HCT116 (cell line): ENCODE measurements at regions not wholly inside any gene's neighbourhood (a gene's known extent, or its start where the extent isn't known, plus 50 kb on each side); places are given as distances from the start of the nearest gene placed in this dataset.

Experiments
- ATAC-seq: fragments of 200-7000 bp; cut with Tn5 transposase; 2 replicates; pipeline ENCODE4 v1.9.1; 2020; ENCODE audit warnings: mild to moderate bottlenecking, moderate library complexity
- BruUV-seq: library from RNA; stranded (reverse); fragments of 400-500 nt; replicated peaks from 2 replicates; lab custom pipeline; 2021; lab: Mats Ljungman, UMichigan
- CTCF ChIA-PET: fragments of 300-600 bp; sonication (Branson Sonifier 250); formaldehyde crosslinking; loops from one replicate; lab custom pipeline; 2021; ENCODE audit warnings: antibody characterized with exemption; lab: Charles Lee
- POLR2A ChIA-PET: fragments of 300-600, 350-600 bp; sonication (Branson Sonifier 250); formaldehyde crosslinking; loops from one replicate; lab custom pipeline; 2021; ENCODE audit warnings: antibody characterized with exemption; lab: Charles Lee
- RAD21 ChIA-PET, 2 experiments: fragments of 300-600 bp; sonication (Branson Sonifier 250); formaldehyde crosslinking; loops; one replicate each; lab custom pipeline; 2023; ENCODE audit warnings: low total read pairs in 2 of 2; ENCODE audit not compliant: uncharacterized antibody in 2 of 2, unreplicated experiment in 2 of 2, low non-redundant PET in 1 of 2; lab: Charles Lee
- DNase-seq: peaks from one replicate; pipeline ENCODE4 v3.0.0-alpha.2; 2010; ENCODE audit warnings: low read depth, low spot score
- H2AFZ ChIP-seq: fragments of 200-600 bp; shearing (Covaris generic), sonication (generic); 2 replicates; pipeline ENCODE4 v1.6.1; 2017; ENCODE audit warnings: low read depth, mixed run types, mixed read lengths, antibody characterized with exemption, low read length; ENCODE audit not compliant: poor library complexity, severe bottlenecking
- H3K27ac ChIP-seq: 2 replicates; pipeline ENCODE4 v1.5.1; 2012; ENCODE audit warnings: low read depth, low read length
- H3K27me3 ChIP-seq: fragments of 200-600 bp; sonication (generic); 2 replicates; pipeline ENCODE4 v1.6.1; 2016; ENCODE audit warnings: mixed run types, low read length, mixed read lengths; ENCODE audit not compliant: insufficient read depth
- H3K36me3 ChIP-seq, 2 experiments: fragments of 200-500 bp in 1 of 2; fragments of 200-600 bp in 1 of 2; sonication (Bioruptor generic) in 1 of 2; sonication (generic) in 1 of 2; 2 replicates each; pipeline versions ENCODE4 v1.5.1 to v1.6.1; 2014 to 2016; ENCODE audit warnings: low read length in 2 of 2, inconsistent platforms in 1 of 2, mixed read lengths in 1 of 2, mixed run types in 1 of 2; ENCODE audit not compliant: insufficient read depth in 2 of 2, control insufficient read depth in 1 of 2
- H3K4me1 ChIP-seq, 2 experiments: fragments of 200-600 bp in 1 of 2; sonication (generic) in 1 of 2; 2 replicates each; pipeline versions ENCODE4 v1.5.1 to v1.6.1; 2012 to 2017; ENCODE audit warnings: low read length in 2 of 2, inconsistent platforms in 1 of 2, mild to moderate bottlenecking in 1 of 2, mixed read lengths in 1 of 2, mixed run types in 1 of 2, moderate library complexity in 1 of 2; ENCODE audit not compliant: insufficient read depth in 2 of 2, control insufficient read depth in 1 of 2
- H3K4me2 ChIP-seq: fragments of 200-600 bp; sonication (generic); 2 replicates; pipeline ENCODE4 v1.6.1; 2017; ENCODE audit warnings: mixed run types, low read length, mixed read lengths
- H3K4me3 ChIP-seq, 2 experiments: fragments of 200-600 bp in 1 of 2; sonication (generic) in 1 of 2; replicated peaks in 1 of 2; 2 replicates each; pipeline ENCODE4 v1.5.1; 2011 to 2016; ENCODE audit warnings: low read length in 2 of 2, control low read depth in 1 of 2, low read depth in 1 of 2, mild to moderate bottlenecking in 1 of 2, mixed read lengths in 1 of 2, mixed run types in 1 of 2
- H3K79me2 ChIP-seq: fragments of 200-600 bp; sonication (generic); 2 replicates; pipeline ENCODE4 v1.6.1; 2017; ENCODE audit warnings: mild to moderate bottlenecking, mixed run types, low read length, moderate library complexity, mixed read lengths; ENCODE audit not compliant: insufficient read depth
- H3K9ac ChIP-seq: fragments of 200-600 bp; sonication (generic); 2 replicates; pipeline ENCODE4 v1.6.1; 2016; ENCODE audit warnings: low read length, mixed read lengths
- H3K9me2 ChIP-seq: fragments of 200-600 bp; sonication (generic), shearing (Covaris generic); 2 replicates; pipeline ENCODE4 v1.6.1; 2017; ENCODE audit warnings: mixed run types, mild to moderate bottlenecking, moderate library complexity; ENCODE audit not compliant: insufficient read depth
- H3K9me3 ChIP-seq, 2 experiments: fragments of 200-500 bp in 1 of 2; fragments of 200-600 bp in 1 of 2; sonication (Bioruptor generic) in 1 of 2; sonication (generic) in 1 of 2; 2 replicates each; pipeline ENCODE4 v1.6.1; 2014 to 2017; ENCODE audit warnings: low read length in 2 of 2, mixed read lengths in 2 of 2, inconsistent platforms in 1 of 2, low read depth in 1 of 2, mild to moderate bottlenecking in 1 of 2, mixed run types in 1 of 2, moderate library complexity in 1 of 2; ENCODE audit not compliant: control insufficient read depth in 1 of 2, insufficient read depth in 1 of 2
- H4K20me1 ChIP-seq: fragments of 200-600 bp; sonication (generic), shearing (Covaris generic); 2 replicates; pipeline ENCODE4 v1.6.1; 2017; ENCODE audit warnings: mixed run types, mild to moderate bottlenecking, moderate library complexity; ENCODE audit not compliant: insufficient read depth
- CBX3 ChIP-seq: IDR thresholded peaks from 2 replicates; pipeline ENCODE4 v1.6.1; 2012; ENCODE audit warnings: low read depth
- CEBPB ChIP-seq: IDR thresholded peaks from 2 replicates; pipeline ENCODE4 v1.6.1; 2012; ENCODE audit warnings: low read depth
- EZH2phosphoT487 ChIP-seq: fragments of 200-600 bp; IDR thresholded peaks from 2 replicates; pipeline ENCODE4 v1.6.1; 2018; ENCODE audit warnings: antibody characterized with exemption, borderline replicate concordance
- FOSL1 ChIP-seq: IDR thresholded peaks from 2 replicates; pipeline ENCODE4 v1.6.1; 2012; ENCODE audit warnings: low read depth
- JUND ChIP-seq: IDR thresholded peaks from 2 replicates; pipeline ENCODE4 v1.6.1; 2012
- MAX ChIP-seq: IDR thresholded peaks from 2 replicates; pipeline ENCODE4 v1.6.1; 2012
- POLR2A ChIP-seq: IDR thresholded peaks from 2 replicates; pipeline ENCODE4 v1.7.0; 2011; ENCODE audit warnings: borderline replicate concordance; ENCODE audit not compliant: insufficient read depth, insufficient read length; ENCODE audit errors: extremely low read depth
- POLR2AphosphoS5 ChIP-seq: IDR thresholded peaks from 2 replicates; pipeline ENCODE4 v1.6.1; 2011; ENCODE audit warnings: mild to moderate bottlenecking, low read depth, low read length, moderate library complexity
- REST ChIP-seq: IDR thresholded peaks from 2 replicates; pipeline ENCODE4 v1.6.1; 2012; ENCODE audit warnings: low read depth
- SIN3A ChIP-seq: IDR thresholded peaks from 2 replicates; pipeline ENCODE4 v1.6.1; 2012; ENCODE audit warnings: low read depth
- SP1 ChIP-seq: IDR thresholded peaks from 2 replicates; pipeline ENCODE4 v1.6.1; 2012; ENCODE audit warnings: low read depth
- SRF ChIP-seq: IDR thresholded peaks from 2 replicates; pipeline ENCODE4 v1.6.1; 2012; ENCODE audit warnings: low read depth
- ZBTB33 ChIP-seq: IDR thresholded peaks from 2 replicates; pipeline ENCODE4 v1.6.1; 2011; ENCODE audit warnings: mild to moderate bottlenecking, low read length, moderate library complexity; ENCODE audit not compliant: insufficient replicate concordance; ENCODE audit errors: extremely low read depth
- ZFX ChIP-seq: fragments of 450-650 bp; IDR thresholded peaks from 2 replicates; pipeline ENCODE4 v1.6.1; 2017
- ZNF274 ChIP-seq: fragments of 200-500 bp; sonication (Bioruptor generic); IDR thresholded peaks from 2 replicates; pipeline ENCODE4 v1.6.1; 2014; ENCODE audit warnings: mild to moderate bottlenecking, low read depth, low read length, inconsistent platforms
- intact Hi-C: fragments of 100-400 bp; cut with micrococcal nuclease; formaldehyde crosslinking; loops from 2 replicates; pipeline ENCODE4 v1.10.0; 2022

GRCh38 chr12:46112364-46112763 is 122.0 kb upstream of the SCAF11 start:
- Histone ChIP-seq H3K4me3 (no peak overlapping the region), H3K36me3 (no peaks in the 10 kb centered on the region), H3K27me3 (no peaks in the 10 kb centered on the region), H3K9me2 (no peaks in the 10 kb centered on the region), H3K4me2 (no peak overlapping the region), H4K20me1 (no peaks in the 10 kb centered on the region), H3K27ac (no peak overlapping the region), H3K4me1 (no peaks in the 10 kb centered on the region), H3K9ac (no peak overlapping the region), H2AFZ (no peak overlapping the region), H3K79me2 (no peaks in the 10 kb centered on the region), H3K9me3 (peaks cover 0 to 4% of the 10 kb centered on the region in 2 experiments; a peak in 2 of 4 replicates)
- intact Hi-C loops = no loop called here
- ChIA-PET POLR2A (no interaction called here), CTCF (no interaction called here), RAD21 (no interaction called here)
- TF ChIP-seq ZFX (no peak), CEBPB (no peak), JUND (no peak), POLR2A (no peak), ZNF274 (no peak), SIN3A (no peak), EZH2phosphoT487 (no peak), SRF (no peak), SP1 (no peak), REST (no peak), POLR2AphosphoS5 (no peak), CBX3 (no peak), ZBTB33 (no peak), MAX (no peak), FOSL1 (no peak)
- ATAC-seq = no peak
- no peak for DNase-seq
- BruUV-seq = no TSS peak
